NCI-H2029 (cell line): ENCODE measurements at regions not wholly inside any gene's neighbourhood (a gene's known extent, or its start where the extent isn't known, plus 50 kb on each side); places are given as distances from the start of the nearest gene placed in this dataset.

Source experiments
- DNase-seq: peaks from one replicate; lab custom pipeline; 2025; lab: John Stamatoyannopoulos, UW

DNA sequence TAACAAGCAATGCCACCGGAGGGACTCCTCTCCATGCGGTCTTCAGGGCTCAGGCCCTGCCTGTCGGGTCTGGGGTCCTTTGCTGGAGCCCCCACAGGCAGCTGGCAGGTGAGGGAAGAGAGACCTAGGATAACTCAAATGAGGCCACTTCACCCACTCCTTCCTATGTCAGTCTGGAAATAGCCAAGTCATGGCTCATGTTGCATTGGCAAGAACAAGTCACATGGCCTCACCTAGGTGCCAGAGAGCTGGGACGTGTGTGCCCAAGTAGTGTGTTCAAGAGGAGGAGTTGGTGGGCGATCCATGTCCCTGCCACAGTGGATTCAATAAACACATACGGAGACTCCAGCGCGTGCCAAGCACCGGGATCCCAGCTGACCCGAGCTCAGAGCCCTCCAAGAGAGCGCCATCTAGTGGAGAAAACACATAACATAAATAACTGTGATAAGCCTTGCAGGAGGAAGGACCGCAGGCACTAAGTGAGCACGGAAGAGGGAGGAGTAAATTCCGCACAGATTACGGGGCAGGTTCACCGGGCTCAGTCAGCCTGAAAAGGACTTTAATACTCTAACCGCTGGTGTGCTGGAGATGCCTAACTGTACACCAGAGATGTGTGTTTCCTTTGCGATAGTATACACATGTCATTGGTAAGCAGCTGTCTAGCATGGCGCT lies 580.8 kb downstream of the CCDC171 start:
- DNase-seq, result peak; percentile 58

DNA sequence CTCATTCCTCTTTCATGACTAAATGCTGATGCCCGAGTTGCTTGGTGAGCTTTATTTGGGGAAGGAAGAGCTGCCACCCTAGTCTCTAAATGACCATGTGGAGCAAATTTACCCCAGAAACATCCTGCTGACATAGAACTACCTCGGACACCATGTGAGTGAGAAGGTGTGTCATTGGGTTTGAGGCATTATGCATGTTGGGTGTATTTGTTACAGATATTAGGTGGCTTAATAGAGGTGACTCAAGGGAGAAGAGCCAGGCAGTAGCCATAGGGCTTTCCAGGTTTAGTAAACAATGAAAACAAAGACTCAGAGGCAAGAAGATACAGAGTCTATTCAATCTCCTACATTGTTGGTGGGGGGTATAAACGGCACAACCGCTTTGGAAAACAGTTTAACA lies 581.5 kb downstream of the CCDC171 start:
- DNase-seq, result no peak

GRCh38 chr9:16135968-16136367 lies 583.1 kb downstream of the CCDC171 start:
- DNase-seq, result no peak

DNA sequence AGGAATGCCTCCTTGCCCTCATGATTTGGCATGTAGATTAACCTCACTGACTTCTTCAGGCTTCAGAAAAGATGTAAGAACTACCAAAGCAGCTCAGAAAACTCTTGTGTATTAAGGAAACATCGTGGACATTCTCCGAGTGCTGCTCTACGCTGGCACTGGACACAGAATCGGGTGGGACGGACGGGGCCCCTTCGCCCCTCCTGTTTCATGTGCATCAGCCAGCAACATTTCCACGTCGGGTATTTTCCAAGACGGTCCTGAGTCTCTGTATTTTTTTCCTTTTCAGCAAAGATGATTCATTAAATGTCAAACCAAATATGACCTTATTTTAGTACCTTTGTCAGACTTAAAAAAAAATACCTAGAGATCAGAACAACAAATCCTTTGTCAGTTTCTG lies 583.6 kb downstream of the CCDC171 start:
- DNase-seq, result no peak

- no peak for DNase-seq
These were observed 584.1 kb downstream of the CCDC171 start for GRCh38 chr9:16136961-16137360.

DNA sequence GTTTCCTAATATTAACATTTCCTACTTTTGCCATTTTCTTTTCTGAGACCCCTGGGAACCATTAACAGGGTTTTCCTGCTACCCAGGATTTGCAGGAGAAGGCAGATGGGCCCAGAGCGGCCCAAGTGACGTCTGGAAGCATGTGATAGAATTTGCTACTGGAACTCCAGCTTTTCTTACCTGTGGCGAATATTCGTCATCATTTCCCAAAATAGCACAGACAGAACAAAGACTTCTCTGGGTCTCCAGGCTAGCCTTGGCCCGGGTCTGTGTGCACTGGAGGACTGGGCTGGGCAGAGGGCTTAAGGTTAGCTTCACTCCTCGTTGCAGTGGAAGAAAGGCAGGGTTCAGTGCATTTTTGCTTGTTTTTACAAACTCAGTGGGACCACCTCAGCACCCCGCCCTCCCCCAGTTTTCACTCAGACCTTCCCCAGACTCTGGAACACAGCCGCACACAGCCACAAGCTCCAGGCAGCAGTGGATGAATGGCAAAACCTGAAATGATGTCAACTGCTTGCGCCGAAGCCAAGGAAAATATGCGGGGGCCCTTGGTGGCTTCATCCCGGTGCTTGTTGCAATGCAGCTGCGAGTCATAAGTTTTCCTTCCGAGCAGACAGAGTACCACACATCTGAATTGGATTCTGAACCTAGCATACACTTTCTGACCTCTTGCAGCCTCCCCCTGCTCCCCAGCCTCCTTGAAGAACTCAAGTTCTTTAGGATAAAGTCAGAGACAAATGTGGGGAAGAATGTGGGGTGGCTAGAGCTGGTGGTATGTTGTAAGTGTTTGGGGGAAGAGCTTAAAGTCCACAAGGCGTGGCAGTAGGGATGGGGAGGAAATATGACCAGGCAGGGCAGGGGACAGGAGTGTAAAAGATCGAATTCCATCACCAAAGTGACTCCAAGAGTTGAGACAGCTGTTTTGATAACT lies 586.0 kb downstream of the CCDC171 start:
- DNase-seq, result no peak

DNA sequence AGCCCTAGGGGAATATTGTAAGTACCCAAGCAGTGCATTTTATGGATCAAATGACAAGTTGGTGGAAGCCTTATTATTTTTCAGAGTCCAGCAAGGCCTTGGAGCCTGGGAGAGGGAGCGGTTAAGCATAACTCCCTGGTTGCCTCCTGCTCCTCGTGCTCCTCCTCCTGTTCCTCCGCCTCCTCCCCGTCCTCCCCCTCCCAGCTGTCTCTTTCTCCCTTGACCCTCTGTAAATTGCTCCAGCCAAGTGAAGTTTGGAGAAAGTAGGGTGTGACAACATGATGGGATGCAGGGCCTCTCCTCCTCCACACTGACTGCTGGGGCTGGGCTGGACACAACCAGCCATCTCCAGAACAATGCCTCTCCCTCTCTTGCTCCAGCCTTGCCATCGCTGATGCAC lies 586.9 kb downstream of the CCDC171 start:
- DNase-seq, result no peak

GRCh38 chr9:16143310-16143709 lies 590.5 kb downstream of the CCDC171 start:
- no peak for DNase-seq

- DNase-seq, result no peak
These were observed 591.4 kb downstream of the CCDC171 start for GRCh38 chr9:16143947-16144890.

GRCh38 chr9:16145196-16145950 lies 592.5 kb downstream of the CCDC171 start:
- DNase-seq, result no peak

GRCh38 chr9:16147726-16148125 lies 594.9 kb downstream of the CCDC171 start:
- DNase-seq, result no peak

DNA sequence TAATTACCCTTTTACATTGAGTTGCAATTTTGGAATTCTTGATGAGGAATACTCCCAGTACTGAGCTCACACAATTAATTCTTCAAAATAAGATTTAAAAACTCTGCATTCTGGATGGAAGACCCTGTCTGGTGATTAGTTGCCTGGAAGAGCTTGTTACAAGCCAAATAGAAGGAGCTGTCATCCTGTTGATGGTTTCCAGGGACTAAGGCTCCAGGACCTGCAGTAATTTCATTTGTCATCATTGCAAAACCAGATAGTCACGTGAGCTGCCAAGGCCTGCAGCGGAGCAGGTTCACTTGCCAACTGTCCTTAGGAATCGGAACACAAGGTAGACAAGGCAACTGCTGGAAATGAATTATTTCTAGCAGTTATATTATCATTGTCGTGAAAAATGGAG lies 597.7 kb downstream of the CCDC171 start:
- no peak for DNase-seq

DNA sequence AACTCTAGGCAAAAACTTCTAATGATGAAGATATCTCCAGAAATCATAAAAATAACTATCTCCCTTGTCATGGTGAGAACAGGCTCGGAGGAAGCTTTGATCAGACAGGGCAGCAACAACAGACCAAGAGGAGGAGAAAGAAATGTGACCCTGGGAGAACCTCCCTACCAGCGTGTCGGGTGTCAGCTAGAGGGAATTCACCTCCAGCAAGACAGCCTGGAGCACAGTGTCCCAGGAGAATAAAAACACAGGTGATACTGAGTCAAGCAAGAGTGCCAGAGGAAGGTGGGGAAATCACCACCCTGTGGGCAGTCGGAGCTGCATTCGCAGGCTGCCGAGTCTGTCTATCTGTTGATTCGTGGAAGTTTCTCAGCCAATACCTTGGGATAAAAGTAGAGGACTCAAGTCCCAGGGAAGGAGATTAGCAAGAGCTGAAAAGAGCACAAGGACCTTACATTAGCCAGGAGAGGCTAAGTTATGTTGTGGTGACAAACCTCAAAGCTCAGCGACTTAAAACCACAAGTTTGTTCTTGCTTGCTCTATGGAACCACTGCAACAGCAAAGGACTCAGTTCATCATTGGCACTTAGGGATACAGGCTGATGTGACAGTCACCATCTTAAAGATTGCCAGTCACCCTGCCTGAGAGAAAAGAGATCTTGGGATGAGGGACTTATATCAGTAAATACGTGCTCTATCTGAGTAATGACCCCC lies 598.3 kb downstream of the CCDC171 start:
- DNase-seq, result no peak

DNA sequence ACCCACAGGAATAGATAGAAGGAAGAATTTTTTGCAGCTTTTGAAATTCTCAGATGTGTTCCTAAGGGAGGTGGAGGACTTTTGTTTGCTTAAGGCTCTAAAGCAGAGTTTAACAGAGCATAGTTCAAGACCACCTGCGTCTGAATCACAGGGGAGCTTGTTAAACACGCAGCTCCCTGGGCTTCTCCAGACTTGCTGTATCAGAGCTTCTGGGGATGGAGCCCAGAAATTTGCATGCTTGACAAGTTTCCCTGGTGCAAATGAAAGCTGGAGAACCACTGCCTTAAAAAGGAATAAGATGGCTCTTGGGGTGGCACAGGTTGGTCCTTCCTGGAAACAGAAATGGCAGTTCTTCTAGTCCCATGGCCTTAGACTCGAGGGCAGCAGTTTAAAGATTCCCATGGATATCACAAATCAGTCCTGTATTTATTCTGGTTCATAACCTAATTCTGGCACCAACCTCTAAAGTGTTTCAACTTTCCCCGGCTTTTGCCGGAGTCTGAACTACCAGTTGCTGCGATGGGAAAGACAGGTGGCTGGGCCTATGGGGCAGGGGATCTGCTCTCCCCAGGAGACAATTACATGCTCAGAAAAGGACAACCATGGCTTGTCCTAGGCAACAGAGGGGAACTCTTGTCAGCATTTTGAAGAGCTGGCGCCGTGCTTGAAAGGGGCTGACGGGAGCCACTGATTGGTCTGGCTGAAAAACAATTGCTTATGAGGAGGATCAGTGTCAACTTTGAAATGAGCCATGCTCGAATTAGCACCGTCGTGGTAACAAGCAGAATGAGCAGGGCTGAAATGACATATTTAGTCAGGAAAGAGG lies 599.6 kb downstream of the CCDC171 start:
- no peak for DNase-seq

DNA sequence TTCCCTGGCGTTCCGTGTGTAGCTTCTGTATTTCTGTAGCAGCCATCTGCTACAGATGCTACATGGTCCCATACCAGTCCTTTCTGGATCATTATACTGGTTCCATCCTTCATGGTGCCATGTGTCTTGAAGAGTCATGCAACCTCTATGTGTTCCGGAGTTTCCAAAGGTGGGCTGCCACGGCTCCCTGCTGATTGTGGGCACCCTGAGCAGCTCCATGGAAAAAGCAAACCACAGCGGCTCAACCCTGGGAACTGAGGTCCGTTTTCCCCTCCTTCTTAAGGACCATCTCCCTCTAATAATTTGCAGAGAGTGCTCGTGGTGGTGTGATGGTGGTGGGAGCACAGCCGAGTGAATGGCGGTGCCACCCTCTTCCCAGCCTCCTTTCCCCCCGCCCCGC lies 600.4 kb downstream of the CCDC171 start:
- no peak for DNase-seq

- DNase-seq, result no peak
These were observed 600.9 kb downstream of the CCDC171 start for GRCh38 chr9:16153741-16154140.

DNA sequence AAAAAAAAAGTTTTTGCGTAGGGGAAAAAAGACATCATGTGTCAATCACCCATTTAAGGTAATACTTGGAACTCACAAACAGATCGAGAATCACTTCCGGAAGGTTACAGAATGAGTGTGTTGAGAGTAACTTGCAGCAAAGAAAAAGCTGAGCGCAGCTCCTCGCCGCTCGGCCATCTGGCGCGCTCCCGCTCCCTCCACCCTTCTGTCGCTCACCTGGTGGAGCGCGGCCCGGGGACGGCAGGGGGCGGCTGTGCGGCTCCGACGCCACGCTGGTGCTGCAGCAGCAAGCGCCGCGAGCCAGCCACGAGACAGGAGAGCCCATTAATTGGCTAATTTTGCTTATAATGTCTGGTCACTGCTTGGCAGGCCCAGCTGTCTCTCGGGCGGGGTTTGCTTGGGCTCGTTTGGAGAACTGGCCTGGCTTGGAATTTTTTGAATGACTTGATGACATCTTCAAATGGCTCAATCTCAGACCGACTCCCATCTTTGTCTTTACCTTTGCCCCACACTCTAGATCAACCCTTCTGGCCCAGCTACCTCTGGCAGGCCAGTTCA lies 601.8 kb downstream of the CCDC171 start:
- no peak for DNase-seq

DNA sequence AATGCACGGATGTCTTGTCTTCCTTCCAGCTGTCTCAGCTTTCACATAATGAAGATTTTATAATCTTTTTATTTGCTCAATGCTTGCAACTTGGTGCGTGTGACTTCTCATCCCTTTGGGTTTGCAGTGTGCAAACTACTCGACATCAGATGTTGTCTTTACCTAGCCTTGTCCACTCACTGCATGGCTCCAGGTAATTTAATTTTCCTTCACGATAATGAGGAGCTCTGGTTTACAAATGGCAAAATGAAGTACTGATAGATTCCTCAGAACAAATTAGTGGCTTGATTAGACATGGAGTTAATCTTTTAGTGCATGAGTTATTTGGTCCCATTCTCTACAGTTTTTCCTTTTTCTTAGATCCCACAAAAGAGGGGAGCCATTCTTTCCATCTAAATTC lies 603.0 kb downstream of the CCDC171 start:
- DNase-seq, result no peak

DNA sequence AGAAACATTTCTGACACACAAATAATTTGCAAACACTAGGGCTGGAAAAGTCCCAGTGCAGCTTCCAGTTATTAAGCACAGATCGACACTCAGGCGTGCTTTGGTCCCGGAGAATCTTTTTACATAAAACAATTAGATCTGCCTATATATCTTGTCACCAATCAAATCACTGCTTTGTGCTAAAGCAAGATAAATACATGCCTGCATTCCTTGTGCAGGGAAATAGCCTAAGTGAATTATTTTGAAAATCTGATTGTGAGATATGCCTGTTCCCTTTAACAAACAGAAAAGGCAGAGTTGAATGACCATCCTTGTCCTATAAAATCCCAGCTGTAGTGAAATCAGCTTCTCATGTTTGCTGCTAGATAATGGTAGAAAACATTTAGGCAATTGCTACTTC lies 604.4 kb downstream of the CCDC171 start:
- DNase-seq, result no peak

DNA sequence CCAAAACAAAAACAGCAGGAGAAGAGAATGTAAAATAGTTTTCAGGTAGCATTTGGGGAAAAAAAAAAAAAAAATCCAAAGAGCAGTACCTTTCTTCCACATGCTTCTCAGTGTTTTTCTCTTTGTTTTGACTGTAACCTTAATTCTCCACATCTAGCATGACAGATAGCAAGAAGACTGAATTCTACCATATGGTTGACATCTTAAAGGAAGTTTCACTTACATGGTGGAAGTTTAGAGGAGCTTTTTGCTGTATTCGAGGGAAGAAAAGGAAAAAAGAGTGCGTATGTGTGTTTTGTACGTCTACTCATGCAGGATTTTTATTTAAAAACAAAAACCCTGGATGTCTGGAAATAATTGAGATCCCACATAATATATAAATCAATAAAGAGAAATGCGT lies 604.8 kb downstream of the CCDC171 start:
- DNase-seq, result no peak
